ENCODE measurements at regions not wholly inside any gene's neighbourhood (a gene's known extent, or its start where the extent isn't known, plus 50 kb on each side); places are given as distances from the start of the nearest gene placed in this dataset.
"Not testable (repeated sequence)": the region's sequence is repeated elsewhere in the genome, so short reads cannot be mapped to it uniquely, and the experiment has no call there.

DNA sequence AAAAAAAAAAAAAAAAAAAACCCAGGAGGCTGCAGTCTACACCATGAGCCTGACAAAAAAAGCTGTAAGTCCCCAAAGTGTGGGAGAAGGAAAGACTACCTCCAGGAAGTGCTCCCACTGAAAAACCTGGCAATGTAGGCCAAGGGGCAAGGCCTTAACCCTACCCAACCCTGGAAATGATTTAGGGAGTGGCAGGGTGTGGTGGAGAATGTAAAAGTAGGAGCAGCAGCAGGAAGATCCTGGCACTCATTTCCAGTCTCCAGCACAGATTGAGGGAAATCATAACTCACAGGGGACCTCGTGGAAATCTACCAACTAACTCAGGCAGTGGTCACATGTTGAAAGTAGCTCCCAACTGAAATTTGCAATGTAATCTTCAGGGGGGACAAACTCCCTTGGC, 839.5 kb downstream of the EPHA3 start:
- no peaks in the 10 kb centered on the region for H3K36me3 ChIP-seq
- H3K4me3 ChIP-seq: no peak overlapping the region
- DNase-seq: peak; percentile 1
- H3K27me3 ChIP-seq: no peaks in the 10 kb centered on the region
- H3K9me3 ChIP-seq: no peaks in the 10 kb centered on the region

DNA sequence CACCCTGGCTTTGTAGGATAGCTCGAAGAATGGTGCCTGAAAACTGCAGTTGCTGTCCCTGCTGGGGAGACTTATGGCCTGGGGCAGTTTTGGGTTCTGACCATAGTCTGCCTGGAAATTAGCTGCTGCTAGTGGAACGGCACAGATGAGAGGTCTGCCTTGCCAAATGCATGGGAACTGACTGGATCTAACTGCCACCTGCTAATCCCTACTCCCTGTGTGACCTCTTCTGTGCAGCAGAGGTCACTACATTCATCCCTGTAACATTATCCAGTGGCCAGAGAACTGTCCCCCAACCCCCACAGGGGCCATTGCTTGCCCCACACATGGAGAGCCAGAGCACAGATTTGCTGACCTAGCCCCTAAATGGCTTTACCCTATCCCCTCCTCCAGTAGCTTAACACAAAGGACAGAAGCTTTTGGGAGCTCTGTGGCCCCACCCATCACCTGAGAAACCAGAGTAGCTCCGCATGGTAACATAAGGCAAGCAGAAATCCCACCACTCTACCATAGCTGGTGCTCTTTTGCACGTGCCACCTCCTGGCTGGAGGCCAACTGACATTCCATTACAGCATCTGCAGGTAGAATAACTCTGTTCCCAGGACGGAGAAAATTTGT, 840.0 kb downstream of the EPHA3 start:
- H3K4me3 ChIP-seq: no peak overlapping the region
- H3K36me3 ChIP-seq: no peaks in the 10 kb centered on the region
- H3K9me3 ChIP-seq: no peaks in the 10 kb centered on the region
- H3K27me3 ChIP-seq: no peaks in the 10 kb centered on the region
- no peak for DNase-seq

DNA sequence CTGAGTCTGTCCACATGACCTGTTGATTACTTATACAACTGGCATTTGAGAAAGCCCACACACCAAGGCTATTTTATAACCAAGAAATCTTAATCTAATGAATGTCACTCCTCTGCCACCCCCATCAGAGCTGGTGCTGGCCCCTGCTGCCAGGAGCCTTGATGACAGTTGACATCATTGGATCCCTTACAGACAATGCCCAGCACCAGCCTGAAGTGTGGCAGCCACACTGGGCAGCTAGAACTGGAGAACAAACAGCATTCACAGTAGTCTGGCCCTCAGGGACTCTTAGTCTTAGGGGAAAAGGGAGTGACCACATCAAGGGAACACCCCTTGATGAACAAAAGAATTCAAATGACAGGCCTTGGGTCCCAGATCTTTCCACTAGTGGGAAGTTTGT, 840.6 kb downstream of the EPHA3 start:
- no peaks in the 10 kb centered on the region for H3K36me3 ChIP-seq
- no peaks in the 10 kb centered on the region for H3K27me3 ChIP-seq
- H3K9me3 ChIP-seq: no peaks in the 10 kb centered on the region
- DNase-seq: no peak
- no peak overlapping the region for H3K4me3 ChIP-seq

DNA sequence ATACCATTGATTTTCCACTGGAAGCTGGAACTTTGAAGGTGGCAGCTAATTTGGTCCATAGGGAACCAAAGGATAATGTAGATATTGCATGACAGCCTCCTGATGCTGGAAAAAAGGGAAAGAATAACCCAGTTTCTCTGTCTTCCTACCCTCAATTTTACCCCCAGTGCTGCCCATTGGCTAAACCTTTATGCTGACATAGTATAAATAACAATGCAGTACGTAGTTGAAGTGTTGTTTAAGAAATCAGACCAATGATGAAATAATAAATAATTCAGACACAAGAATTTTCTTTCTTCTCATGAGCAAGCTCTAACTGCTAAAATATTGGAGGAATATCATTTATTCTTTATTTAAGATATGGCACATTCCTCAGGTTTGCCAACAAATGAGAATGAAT, 843.4 kb downstream of the EPHA3 start:
- Histone ChIP-seq H3K9me3 (no peaks in the 10 kb centered on the region), H3K36me3 (no peaks in the 10 kb centered on the region), H3K4me3 (no peak overlapping the region), H3K27me3 (no peaks in the 10 kb centered on the region)
- DNase-seq: no peak

DNA sequence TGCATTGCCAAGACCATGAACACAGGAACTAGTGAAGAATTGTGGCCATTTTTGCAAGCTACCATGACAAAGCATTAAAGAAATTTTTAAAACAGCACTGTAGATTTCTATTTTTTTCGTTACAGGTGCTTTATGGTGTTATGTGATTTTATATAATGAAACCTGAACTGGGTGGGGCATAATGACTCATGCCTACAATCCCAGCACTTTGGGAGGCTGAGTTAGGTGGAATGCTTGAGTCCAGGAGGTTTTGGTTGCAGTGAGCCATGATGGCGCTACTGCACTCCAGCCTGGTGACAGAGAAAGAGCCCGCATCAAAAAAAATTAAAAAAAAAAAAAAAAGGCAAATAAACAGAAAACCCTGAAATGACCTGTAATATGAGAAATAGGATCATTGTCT, 846.7 kb downstream of the EPHA3 start:
- Histone ChIP-seq H3K27me3 (no peaks in the 10 kb centered on the region), H3K4me3 (no peak overlapping the region), H3K36me3 (no peaks in the 10 kb centered on the region), H3K9me3 (no peaks in the 10 kb centered on the region)
- DNase-seq: no peak

DNA sequence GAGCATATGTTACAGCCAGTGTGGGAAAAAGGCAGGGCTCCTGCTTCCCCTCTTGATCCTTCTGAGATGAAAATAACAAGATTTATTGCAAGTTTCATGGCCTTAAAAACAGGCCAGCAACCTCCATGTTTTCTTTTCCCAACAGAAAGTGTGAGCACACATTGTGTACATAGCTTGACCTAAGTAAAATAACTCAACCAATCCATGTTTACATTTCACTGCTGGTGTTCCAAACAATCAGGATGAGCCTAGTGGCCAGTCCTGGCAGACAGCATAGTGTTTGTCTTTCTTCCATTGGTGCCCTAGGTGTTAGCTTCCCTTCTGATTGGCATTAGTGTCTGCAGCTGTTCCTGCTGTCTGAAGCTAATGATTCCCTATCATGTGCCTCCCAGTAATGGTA, 847.7 kb downstream of the EPHA3 start:
- no peaks in the 10 kb centered on the region for H3K9me3 ChIP-seq

DNA sequence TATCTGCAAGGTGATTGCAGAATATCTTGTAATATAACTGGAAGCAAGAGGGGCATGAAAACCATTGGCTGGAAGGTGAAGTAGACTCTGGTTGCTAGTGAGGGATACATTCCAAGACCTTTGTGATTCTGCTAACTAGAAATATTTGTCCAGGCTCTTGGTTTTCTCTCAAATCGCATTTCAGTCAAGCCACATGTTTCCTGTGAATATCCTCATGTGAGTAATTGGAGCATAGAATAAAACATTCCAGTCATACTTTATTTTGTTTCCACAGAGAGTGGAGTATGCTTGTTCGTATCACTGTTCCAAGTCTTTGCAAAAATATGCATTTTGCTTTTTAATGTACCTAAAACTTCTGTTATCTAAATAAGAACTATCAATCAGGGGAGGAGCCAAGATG, 850.0 kb downstream of the EPHA3 start:
- DNase-seq: no peak
- Histone ChIP-seq H3K36me3 (no peaks in the 10 kb centered on the region), H3K27me3 (no peaks in the 10 kb centered on the region), H3K9me3 (no peaks in the 10 kb centered on the region), H3K4me3 (no peak overlapping the region)

More for the DNA sequence above, 847.7 kb downstream of the EPHA3 start:
- Histone ChIP-seq H3K27me3 (no peaks in the 10 kb centered on the region), H3K36me3 (no peaks in the 10 kb centered on the region), H3K4me3 (no peak overlapping the region)
- DNase-seq: peak; percentile 1

DNA sequence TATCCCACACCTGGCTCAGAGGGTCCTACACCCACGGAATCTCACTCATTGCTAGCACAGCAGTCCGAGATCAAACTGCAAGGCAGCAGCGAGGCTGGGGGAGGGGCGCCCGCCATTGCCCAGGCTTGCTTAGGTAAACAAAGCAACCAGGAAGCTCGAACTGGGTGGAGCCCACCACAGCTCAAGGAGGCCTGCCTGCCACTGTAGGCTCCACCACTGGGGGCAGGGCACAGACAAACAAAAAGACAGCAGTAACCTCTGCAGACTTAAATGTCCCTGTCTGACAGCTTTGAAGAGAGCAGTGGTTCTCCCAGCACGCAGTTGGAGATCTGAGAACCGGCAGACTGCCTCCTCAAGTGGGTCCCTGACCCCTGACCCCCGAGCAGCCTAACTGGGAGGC, 850.7 kb downstream of the EPHA3 start:
- not testable (repeated sequence) for H3K36me3 ChIP-seq, DNase-seq, H3K4me3 ChIP-seq, H3K27me3 ChIP-seq, H3K9me3 ChIP-seq

DNA sequence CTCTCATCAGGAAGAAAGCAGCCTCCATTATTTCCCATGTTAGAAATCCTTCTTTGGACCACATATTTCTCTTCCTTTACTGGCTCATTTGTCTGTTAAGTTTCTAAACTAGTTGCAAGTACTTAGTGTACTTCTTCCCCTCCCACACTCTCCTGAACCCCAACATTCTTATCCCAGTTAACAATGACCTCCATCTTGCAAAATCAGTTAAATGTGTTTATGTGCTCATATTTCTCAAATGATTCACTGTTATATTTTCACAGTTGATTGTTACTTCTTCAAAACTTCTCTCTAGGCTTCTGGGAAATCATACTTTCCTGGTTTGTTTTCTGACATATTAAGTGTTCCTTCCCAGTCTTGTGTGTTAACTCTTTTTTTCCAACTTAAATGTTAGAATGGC, 856.9 kb downstream of the EPHA3 start:
- Histone ChIP-seq H3K9me3 (no peaks in the 10 kb centered on the region), H3K27me3 (no peaks in the 10 kb centered on the region)
- no peak for DNase-seq

DNA sequence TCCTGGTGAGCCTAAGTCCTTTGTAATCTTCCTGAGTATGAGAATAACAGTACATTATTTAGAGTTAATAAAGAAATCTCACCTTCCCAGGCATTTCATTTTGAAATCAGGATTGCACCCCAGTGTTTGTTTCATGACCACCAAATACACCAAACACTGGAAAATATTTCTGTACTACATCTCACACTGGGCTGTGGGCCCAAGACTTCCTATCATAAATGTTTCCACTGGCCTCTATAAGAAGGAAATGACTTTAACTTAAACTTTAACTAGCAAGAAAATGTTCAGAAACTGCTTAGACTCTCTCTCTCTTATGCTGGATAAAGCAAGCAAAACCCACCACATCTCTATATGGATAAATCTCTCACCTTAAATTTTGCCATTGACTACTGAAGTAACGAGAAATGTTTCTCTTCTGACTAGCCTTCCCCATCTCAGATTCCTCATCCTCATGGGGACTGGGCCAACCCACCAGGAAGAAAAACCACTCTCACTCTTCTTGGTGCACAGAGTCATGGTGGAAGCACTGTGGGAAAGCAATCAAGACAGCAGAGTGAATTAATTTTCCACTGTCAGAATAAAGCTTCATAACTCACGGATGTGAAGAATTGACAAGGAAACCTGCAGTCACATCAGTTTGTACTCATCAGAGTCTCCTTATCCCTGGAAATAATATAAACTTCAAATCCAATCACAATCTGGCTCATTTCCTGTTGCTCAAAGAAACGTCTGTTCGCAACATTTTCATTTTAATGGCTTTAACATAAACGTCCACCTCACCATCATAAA, 859.6 kb downstream of the EPHA3 start:
- H3K36me3 ChIP-seq: no peaks in the 10 kb centered on the region
- H3K4me3 ChIP-seq: no peak overlapping the region
- H3K9me3 ChIP-seq: no peaks in the 10 kb centered on the region
- DNase-seq: no peak
- no peaks in the 10 kb centered on the region for H3K27me3 ChIP-seq

More for the DNA sequence above, 856.9 kb downstream of the EPHA3 start:
- H3K36me3 ChIP-seq: no peaks in the 10 kb centered on the region
- no peak overlapping the region for H3K4me3 ChIP-seq

DNA sequence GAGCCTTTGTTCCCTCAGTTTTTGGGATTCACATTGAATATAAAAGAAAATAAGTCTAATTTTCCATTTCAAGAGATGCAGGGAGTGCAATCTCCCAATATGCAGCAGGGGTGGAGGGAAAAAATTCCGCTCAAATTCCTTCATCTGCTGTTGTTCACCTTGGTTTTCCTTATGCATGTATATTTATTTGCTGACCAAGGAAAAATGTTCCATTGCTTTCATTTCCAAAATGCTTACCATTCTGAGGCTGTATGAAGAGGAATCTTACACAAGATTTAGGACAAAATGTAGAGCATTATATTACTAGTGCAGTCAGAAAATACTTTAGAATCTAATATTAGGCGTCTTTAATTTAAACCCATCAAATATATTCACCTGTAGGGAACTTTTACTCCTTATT, 863.9 kb downstream of the EPHA3 start:
- DNase-seq: no peak
- Histone ChIP-seq H3K27me3 (no peaks in the 10 kb centered on the region), H3K9me3 (no peaks in the 10 kb centered on the region), H3K4me3 (no peak overlapping the region), H3K36me3 (no peaks in the 10 kb centered on the region)

DNA sequence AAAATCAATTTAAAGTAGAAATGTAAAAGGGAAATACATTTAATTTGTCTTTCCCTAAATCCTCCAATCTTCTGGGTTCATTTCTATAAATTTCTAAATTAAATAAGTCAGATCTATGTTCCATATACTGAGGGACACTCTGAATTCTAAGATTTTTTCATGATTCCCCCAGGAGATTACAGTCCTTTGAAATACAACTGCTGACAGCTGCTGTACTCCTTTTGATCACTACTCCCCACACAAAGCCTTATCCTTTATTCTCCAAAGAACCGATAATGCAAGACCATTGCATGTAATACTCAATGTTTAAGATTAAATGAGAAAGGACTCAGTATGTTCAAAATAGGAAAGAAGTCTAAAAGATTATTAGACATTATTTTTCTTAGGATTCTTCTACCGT, 865.7 kb downstream of the EPHA3 start:
- DNase-seq: no peak
- H3K9me3 ChIP-seq: no peaks in the 10 kb centered on the region
- H3K36me3 ChIP-seq: no peaks in the 10 kb centered on the region
- H3K4me3 ChIP-seq: no peak overlapping the region
- H3K27me3 ChIP-seq: no peaks in the 10 kb centered on the region

DNA sequence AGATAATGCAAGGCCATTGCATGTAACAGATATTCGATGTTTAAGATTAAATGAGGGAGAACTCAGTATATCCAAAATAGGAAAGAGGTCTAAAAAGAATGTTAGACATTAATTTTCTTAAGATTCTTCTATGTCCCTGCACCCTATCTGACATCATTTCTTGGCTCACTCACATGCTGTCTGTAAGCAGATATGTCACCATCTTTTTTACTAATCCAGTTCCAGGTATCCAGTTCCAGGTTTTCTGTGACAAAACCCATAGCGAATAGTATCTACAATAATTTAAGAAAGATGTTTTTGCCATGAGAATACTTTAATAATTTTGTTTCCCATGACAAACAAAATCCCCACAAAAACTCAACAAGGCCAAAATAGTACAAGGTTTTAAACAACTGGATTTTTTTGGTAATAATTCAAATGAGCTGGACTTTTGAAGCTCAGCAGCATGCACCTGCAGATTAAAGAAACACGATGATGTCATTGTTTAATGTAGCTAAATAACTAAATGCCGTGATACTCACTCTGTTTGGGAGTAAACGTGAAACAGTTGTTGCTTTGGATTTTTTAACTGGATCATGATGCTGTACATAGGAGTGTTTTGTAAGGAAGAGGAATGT, 867.6 kb downstream of the EPHA3 start:
- Histone ChIP-seq H3K27me3 (no peaks in the 10 kb centered on the region), H3K36me3 (no peaks in the 10 kb centered on the region), H3K4me3 (no peak overlapping the region), H3K9me3 (no peaks in the 10 kb centered on the region)
- DNase-seq: no peak

DNA sequence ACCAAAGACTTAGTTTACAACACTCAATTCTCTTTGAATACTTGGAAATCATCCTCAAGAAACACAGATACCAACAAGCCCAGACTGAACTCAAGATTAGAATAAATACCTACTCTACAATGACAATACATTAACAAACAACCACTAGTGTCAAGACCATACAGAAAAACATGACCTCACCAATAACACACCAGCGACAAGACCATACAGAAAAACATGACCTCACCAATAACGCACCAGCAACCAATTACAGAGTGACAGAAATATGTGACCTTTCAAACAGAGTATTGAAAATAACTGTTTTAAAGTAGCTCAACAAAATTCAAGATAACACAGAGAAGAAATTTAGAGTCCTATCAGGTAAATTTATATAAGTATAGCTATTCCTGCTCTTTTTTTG, 876.0 kb downstream of the EPHA3 start:
- H3K4me3 ChIP-seq: no peak overlapping the region
- H3K36me3 ChIP-seq: no peaks in the 10 kb centered on the region
- H3K27me3 ChIP-seq: no peaks in the 10 kb centered on the region
- H3K9me3 ChIP-seq: no peaks in the 10 kb centered on the region
- DNase-seq: no peak

DNA sequence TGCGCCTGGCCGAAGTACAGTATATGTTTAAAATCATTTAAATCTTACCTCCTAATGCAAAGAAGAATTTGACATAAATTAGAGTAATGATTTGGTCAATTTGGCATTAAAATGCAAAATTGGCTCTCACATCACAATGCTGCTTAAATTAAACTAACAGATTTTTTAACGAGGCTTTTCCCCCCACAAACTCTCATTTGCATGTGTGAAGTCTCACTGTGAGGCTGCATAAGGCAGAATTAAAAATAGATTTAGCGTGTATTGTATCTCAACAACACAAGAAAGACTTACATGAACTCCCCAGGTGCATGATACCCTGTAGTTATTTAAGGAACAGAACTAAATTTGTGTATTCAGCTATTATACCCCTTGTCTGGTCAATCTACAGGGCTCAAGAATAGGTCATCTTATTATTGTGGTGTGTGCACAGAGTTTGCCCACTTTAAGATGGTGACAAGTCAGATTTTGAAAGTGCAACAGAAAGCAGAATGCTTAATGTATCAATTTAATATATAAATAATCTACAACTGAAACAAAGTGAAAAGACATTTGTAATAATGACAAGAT, 897.9 kb downstream of the EPHA3 start:
- no peaks in the 10 kb centered on the region for H3K36me3 ChIP-seq
- no peak overlapping the region for H3K4me3 ChIP-seq
- H3K9me3 ChIP-seq: no peaks in the 10 kb centered on the region
- DNase-seq: no peak
- H3K27me3 ChIP-seq: no peaks in the 10 kb centered on the region

DNA sequence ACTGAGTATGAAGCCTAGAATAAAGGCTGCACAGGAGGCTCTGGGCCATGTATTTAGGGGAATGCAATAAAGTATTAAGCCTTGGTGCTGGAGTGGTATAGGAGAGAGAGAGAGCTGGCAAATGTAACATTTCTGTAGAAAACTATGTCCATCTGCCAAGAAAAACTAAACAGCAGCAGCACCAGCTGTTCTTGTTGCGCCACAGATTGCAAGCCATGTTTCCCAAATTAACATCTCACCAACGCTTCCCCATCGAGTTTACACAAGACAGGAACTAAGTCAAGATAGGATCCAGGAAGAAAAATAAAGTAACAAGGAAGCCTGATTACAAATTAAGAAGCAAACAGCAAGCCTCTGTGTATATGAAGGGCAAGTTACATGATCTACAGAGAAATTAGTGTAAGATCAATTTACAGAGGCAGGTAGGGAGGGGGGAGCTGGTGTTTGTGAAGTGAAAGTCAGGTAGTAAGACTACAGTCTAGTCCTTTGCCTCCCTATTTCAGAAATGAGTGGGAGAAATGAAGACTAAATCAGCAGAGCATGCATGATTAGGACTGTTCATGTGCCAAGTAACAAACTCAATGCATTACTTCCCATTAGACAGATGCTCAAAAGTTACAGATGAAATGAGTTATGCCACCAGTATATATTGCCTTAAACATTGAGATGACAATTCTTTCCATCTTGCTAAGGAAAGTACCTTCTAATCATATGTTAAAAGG, 900.5 kb downstream of the EPHA3 start:
- no peaks in the 10 kb centered on the region for H3K9me3 ChIP-seq
- peak; percentile 55 for DNase-seq
- H3K27me3 ChIP-seq: no peaks in the 10 kb centered on the region
- H3K4me3 ChIP-seq: no peak overlapping the region
- H3K36me3 ChIP-seq: no peaks in the 10 kb centered on the region

DNA sequence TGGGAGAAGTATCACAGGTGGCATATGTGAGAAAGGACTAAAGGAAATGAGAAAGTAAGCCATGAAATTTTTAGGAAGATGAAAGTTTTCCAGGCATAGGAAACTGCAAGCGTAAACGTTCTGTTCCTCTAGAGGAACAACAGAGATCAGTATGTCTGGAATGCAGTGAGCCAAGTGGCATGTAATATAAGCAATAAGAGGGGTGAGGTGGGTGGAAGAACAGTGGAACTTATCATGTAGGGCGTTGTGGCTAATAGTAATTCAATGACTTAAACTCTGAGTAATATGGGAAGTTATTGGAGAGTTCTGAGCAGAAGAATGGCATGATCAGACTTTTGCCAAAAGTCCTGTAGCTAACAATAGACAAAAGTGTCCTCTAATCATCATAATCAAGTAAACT, 902.9 kb downstream of the EPHA3 start:
- DNase-seq: peak; percentile 46

More for the DNA sequence above, 902.9 kb downstream of the EPHA3 start:
- no peak overlapping the region for H3K4me3 ChIP-seq
- H3K36me3 ChIP-seq: no peaks in the 10 kb centered on the region
- no peaks in the 10 kb centered on the region for H3K27me3 ChIP-seq
- H3K9me3 ChIP-seq: no peaks in the 10 kb centered on the region
